HL-60 (cell line): ENCODE measurements at regions not wholly inside any gene's neighbourhood (a gene's known extent, or its start where the extent isn't known, plus 50 kb on each side); places are given as distances from the start of the nearest gene placed in this dataset.

Experiments used
- GABPA ChIP-seq: IDR thresholded peaks from 2 replicates; pipeline ENCODE4 v1.6.1; 2012; ENCODE audit warnings: low read depth
- POLR2AphosphoS5 ChIP-seq: IDR thresholded peaks from 2 replicates; pipeline ENCODE4 v1.6.1; 2012; ENCODE audit warnings: low read depth
- TF ChIP-seq, protein P1 (sequence below): IDR thresholded peaks from one replicate; pipeline ENCODE4 v1.5.1; 2011; ENCODE audit warnings: low read length, control low read depth, inconsistent platforms; ENCODE audit not compliant: insufficient read depth

- TF ChIP-seq, protein P1, sequence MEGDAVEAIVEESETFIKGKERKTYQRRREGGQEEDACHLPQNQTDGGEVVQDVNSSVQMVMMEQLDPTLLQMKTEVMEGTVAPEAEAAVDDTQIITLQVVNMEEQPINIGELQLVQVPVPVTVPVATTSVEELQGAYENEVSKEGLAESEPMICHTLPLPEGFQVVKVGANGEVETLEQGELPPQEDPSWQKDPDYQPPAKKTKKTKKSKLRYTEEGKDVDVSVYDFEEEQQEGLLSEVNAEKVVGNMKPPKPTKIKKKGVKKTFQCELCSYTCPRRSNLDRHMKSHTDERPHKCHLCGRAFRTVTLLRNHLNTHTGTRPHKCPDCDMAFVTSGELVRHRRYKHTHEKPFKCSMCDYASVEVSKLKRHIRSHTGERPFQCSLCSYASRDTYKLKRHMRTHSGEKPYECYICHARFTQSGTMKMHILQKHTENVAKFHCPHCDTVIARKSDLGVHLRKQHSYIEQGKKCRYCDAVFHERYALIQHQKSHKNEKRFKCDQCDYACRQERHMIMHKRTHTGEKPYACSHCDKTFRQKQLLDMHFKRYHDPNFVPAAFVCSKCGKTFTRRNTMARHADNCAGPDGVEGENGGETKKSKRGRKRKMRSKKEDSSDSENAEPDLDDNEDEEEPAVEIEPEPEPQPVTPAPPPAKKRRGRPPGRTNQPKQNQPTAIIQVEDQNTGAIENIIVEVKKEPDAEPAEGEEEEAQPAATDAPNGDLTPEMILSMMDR: no peak
- no peak for TF ChIP-seq POLR2AphosphoS5
- no peak for TF ChIP-seq GABPA
Observed at GRCh38 chr13:71237332-71237731, 629.7 kb downstream of the DACH1 start.
